H54 (cell line): ENCODE measurements at regions not wholly inside any gene's neighbourhood (a gene's known extent, or its start where the extent isn't known, plus 50 kb on each side); places are given as distances from the start of the nearest gene placed in this dataset.

Source experiments
- DNase-seq: peaks from one replicate; pipeline ENCODE4 v3.0.0; 2011; ENCODE audit warnings: low spot score, mixed read lengths; ENCODE audit not compliant: insufficient read length
- FAIRE-seq: peaks from 3 replicates; lab custom pipeline; 2011; peaks lifted over from hg19 to GRCh38; lab: Jason Lieb, UNC
- POLR2A ChIP-seq: IDR thresholded peaks from 2 replicates; pipeline ENCODE4 v1.6.1; 2011; ENCODE audit warnings: low read depth, mild to moderate bottlenecking, low read length

DNA sequence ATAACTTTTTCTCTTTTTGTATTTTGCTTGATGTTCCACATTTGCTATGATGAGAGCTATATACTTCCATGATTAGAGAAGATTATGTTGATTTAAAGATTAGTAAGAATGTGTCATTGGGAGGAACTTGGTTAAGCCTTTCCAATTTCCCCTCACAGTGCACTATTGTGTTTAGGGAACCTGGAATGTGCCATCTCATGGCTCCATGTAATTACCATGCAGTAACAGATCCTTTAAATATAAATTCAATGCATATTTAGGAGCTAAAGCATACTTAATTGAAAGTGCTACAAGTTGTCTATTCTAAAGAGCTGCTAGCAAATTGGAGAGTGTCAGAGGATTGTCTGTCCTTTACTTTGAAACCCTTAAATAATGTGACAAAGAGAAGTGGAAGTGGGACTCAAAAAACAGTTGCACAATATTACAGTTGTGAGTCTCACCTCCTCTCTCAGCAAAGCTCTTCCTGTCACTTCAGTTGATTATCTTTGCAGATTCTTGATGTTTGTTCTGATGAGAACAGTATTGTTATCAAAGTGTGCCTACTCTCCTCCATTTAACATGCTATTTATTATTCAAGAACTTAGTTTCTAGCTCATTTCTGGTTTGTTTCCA is 1162.7 kb upstream of the ZEB2 start:
- TF ChIP-seq POLR2A, result no peak
- FAIRE-seq, result no peak

DNA sequence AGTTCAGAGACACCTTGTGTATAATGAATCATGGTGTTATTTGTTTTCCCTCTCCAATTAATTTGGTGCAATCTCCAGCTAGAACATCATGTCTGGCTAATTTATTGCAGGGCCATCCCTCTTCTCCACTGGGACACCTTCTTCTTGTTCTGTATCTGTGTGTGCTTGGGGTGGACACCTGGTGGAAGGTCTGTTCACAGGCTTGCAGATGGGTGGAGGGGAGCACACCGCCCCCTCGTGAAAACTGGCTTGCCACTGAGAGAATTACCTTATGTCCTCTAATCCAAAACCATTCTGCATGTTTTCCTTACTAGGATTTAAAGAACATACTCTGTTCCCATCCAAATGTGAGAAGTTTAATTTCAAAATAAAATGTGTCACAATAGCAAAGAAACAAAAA is 1160.4 kb upstream of the ZEB2 start:
- no peak for TF ChIP-seq POLR2A
- no peak for FAIRE-seq
- DNase-seq, result no peak

More for the DNA sequence above, 1162.7 kb upstream of the ZEB2 start:
- DNase-seq, result no peak

DNA sequence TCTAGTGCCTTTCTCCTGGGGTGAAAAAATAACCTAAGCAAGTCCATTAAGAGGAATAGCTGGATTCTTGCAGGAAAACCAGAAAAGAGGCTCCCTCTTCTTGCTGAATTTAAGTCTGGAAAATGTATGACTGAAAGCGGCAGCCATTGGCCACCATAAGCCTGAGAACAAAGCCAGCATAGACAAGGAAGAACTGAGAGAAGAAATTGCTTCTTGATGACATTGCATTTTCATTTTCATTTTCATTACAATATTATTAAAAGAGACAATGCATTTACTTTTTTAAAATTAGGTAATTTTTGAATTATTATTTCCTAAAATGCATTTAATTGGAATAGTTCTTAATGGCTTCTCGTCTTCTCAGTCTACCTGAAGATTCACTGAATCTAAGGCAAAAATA is 1157.5 kb upstream of the ZEB2 start:
- FAIRE-seq (no peak), DNase-seq (no peak)
- TF ChIP-seq POLR2A, result no peak

DNA sequence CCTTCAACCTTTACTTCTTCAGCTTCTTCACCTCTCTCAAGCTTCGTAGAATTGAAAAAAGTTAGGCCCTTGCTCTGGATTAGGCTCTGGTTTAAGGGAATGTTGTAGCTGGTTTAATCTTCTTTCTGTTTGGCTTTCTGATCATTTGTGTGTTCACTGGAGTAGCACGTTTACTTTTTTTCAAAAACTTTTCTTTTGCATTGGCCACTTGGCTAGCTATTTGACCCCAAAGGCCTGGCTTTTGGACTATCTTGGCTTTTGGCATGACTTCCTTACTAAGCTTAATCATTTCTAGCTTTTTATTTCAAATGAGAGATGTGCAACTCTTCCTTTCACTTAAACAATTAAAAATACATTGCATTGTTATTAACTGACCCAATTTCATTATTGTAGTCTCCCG is 1154.8 kb upstream of the ZEB2 start:
- no peak for TF ChIP-seq POLR2A
- DNase-seq (no peak), FAIRE-seq (no peak)

DNA sequence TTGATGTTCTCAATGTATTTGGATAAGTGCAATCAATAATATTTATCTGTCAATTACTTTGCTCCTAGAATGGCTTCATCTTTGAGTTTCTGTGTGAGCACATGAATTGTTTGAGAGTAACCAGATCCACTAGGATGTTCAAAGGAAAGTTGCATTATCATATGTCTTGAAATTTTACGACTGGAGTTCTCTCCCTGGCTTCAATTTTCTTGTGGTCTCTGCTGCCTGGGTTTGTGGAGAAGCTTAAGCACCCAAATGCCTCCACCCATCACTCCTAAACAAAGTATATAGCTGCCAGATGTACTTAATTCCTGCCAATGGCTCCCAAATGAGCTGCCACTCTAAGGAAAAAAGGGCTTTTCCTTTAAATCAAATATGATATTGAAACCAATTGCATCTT is 1149.4 kb upstream of the ZEB2 start:
- TF ChIP-seq POLR2A, result no peak
- no peak for FAIRE-seq
- no peak for DNase-seq

DNA sequence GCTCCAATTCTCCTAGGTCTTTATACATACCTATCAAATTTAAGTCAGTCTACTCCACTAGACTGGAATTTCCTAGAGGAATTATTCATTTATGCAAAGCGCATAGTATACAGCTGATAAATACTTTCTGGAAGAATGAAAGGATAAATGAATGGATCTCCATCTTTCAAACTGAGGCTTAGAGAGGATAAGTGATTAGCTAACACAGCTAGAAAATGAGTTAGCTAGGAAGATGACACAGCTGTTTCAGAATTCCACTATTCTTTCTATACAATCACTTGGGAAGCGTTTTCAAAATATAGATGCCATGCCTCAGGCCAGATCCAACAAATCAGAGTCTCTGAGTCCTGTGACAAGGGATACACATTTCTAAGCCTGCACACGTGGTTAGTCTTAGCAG is 1146.6 kb upstream of the ZEB2 start:
- DNase-seq, result no peak
- FAIRE-seq, result no peak
- TF ChIP-seq POLR2A, result no peak

DNA sequence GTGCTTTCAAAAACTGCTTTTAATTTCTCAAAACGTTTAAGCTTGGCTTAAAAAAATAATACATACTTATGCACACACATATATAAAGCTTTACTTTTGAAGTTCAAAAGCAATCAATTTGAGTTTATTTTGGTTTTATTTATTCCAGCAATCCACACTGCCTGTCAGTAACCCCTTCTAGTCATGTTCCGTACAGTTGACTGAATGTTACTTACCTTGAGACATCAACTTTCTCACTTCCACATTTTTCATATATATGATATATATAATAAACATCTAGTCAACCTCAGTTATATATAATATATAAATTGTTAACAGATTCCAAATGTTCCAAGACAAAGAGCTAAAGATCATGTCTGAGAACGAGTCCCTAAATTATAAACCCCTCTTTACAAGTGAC is 1137.3 kb upstream of the ZEB2 start:
- DNase-seq, result no peak
- FAIRE-seq, result no peak
- TF ChIP-seq POLR2A, result no peak

DNA sequence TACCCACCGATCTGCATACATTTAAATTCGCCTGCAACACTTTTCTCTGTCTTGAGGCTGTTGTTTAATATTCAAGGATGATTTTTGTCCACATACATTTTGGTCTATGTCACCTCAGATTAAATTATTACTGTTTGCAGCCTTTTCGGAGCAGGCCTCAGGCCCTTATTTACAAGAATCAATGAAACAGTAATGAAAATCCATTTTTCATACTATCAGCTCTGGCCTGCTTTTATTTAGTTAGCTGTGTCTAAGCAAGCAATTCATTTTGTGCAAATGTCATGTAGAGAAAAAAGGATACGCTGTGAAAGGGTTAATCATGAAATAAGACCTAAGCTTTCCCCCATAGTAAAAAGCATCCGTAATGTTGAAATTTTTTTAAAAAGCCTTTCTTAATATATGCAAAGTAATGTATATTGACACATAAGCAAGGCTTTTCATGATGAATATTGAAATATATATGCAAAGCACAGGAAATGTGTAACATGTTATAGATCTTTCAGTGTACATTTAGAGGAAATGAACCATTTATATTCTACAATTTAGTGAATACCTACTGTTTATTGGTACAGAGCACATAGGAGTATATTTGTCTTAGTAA is 1135.3 kb upstream of the ZEB2 start:
- DNase-seq, result no peak
- no peak for FAIRE-seq
- no peak for TF ChIP-seq POLR2A

DNA sequence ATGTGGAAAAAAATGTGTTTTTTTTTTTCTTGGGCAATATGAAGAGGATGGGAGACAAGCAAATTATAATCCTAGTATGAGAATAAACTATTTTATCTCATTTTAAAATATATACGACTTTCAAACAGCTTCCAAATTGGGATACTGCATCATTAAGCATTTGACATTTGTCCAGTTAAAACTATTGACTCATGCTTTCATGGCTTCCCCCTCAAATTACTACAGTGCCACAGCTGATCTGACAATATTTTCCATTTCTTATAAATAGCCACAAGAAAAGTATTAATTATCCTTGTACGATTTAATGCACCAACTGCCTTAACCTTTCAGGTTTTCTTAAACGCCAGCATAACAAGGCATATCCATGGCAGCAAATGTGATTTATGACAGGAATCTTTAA is 1134.8 kb upstream of the ZEB2 start:
- TF ChIP-seq POLR2A, result no peak
- DNase-seq (no peak), FAIRE-seq (no peak)

DNA sequence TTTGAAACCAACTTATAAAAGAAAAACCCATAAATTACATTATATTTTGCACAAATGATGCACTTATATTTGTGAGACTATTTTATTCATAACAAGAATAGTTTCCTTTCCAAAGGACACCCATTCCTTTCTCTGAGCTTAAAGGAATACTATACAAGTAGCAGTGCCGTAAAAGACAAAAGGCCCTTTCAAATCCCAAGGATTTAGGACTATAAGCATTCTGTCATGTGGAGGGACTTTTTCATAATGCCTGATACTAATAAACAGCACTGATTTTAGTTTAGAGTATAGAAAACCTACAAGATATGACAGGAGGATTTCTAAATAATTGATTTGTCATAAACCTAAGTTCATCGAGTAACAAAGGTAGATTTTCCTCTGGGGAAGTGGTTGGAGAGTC is 1134.2 kb upstream of the ZEB2 start:
- no peak for DNase-seq
- no peak for FAIRE-seq
- no peak for TF ChIP-seq POLR2A

DNA sequence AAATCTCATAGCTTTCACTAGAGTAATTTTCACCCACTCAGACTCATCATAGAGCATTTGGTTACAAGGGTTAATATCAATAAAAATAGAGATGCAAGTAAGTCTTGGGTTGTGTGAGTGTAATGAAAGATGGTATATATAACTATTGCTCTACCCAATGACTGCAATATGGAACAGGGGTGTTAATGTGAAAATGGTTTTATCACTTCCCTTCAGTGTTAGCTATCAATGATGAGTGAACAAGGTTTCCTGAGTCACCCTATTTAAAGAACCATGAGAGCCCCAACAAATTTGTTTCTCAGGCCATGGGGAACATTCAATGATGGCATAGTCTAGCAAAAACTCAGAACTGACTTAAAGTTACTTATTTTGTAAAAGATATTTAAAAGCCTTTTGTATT is 1133.6 kb upstream of the ZEB2 start:
- DNase-seq (no peak), FAIRE-seq (no peak)
- TF ChIP-seq POLR2A, result no peak

DNA sequence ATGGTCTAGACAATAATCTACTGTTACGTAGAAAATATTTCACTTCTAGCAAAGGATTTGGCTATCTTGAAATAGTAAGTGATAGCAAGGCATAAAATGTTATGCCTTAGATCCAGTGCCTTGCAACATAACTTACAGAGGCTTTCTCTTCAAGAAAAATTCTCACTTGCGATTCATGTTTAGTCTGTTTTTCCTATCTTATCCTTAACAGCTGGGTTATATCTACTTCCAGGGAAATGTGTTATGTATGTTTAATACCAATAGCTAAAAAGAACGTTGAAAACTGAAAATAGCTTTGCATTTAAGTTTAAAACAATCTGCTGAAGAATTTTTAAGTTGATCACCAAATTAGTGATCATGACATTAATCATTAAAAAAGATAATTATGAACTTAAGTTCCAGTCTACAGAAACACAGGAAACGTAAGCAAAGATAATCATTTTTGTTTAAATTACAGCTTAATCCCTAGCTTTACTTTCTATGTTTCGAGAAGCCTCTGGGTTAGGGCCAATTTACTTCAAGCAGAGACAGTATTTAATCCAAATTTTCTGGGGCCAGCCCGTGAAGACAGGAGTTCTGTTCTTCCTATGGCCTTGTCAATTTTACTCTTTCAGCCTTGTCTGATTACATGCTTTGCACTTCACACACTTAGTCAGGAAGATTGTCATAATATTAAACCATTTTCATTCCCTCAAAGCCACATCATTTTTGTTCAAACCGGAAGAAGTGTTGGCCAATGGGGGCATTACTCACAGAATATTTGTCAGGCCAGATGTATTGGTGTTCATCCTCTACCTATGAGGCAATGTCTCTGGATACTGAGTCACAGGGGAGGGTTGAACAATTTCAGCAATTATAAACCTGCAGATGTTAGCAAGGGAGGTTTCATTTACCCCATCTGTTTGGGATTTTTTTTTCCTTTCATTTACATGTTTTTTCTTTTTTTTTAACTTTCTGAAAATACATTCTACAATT is 1132.9 kb upstream of the ZEB2 start:
- peak; percentile 82 for FAIRE-seq
- no peak for TF ChIP-seq POLR2A
- no peak for DNase-seq

DNA sequence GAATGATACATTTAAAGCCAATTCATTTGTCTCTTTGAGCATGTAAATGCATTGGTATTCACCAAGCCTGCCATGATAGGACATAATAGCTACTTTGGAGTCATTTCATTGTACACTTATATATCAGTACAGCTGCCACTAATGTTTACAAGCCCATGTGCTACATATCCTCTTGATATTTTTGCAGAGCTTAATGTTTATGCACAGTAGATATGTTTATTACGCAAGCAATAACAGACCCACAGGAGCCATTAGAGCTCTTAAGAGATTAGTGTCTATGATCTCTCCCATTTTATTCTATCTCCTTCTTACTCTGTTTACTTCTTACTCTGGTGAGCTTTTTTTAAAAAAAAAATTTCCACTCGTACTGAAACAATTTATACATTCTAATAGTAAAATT is 1132.1 kb upstream of the ZEB2 start:
- no peak for FAIRE-seq
- DNase-seq, result no peak
- no peak for TF ChIP-seq POLR2A

DNA sequence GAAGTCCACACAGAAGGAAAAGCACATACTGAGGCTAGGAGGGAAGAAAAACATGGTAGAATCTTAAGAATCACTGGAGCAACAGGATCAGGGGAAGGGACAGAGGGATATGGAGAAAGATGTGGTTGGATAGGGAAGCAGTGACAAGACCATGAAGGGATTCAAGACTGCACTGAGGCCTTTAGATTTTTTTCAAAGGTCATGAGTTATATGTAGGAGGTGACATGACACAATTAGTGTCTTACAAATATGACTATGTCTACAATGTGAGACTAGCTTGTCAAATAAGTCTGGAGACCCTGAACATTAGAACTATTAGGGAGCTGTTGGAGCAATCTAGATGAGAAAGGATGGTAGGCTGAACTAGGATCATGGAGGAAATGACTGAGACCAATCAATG is 1130.3 kb upstream of the ZEB2 start:
- no peak for DNase-seq
- TF ChIP-seq POLR2A, result no peak
- FAIRE-seq, result no peak
